Endodermal cell (in vitro differentiated cells): ENCODE measurements at regions not wholly inside any gene's neighbourhood (a gene's known extent, or its start where the extent isn't known, plus 50 kb on each side); places are given as distances from the start of the nearest gene placed in this dataset.

Experiments used
- DNase-seq: peaks from one replicate; pipeline ENCODE4 v3.0.0-alpha.2; 2017
- H3K27ac ChIP-seq: 2 replicates; pipeline ENCODE4 v1.5.1; 2013; ENCODE audit warnings: mild to moderate bottlenecking, low read depth, low read length, moderate library complexity
- H3K27me3 ChIP-seq: 2 replicates; pipeline ENCODE4 v1.6.1; 2013; ENCODE audit warnings: mild to moderate bottlenecking, low read length, moderate library complexity; ENCODE audit not compliant: insufficient read depth, control insufficient read depth, poor library complexity, severe bottlenecking
- H3K36me3 ChIP-seq: 2 replicates; pipeline ENCODE4 v1.7.0; 2013; ENCODE audit warnings: mild to moderate bottlenecking, low read length, moderate library complexity; ENCODE audit not compliant: control insufficient read depth, insufficient read depth
- H3K4me1 ChIP-seq: one replicate; pipeline ENCODE4 v1.7.0; 2013; ENCODE audit warnings: low read length; ENCODE audit not compliant: control insufficient read depth, insufficient read depth
- H3K4me3 ChIP-seq: 2 replicates; pipeline ENCODE4 v1.5.1; 2013; ENCODE audit warnings: mild to moderate bottlenecking, low read length, moderate library complexity
- H3K9ac ChIP-seq: 2 replicates; pipeline ENCODE4 v1.6.1; 2013; ENCODE audit warnings: mild to moderate bottlenecking, low read length, moderate library complexity; ENCODE audit not compliant: poor library complexity, severe bottlenecking; ENCODE audit errors: extremely low read depth
- H3K9me3 ChIP-seq: 2 replicates; pipeline ENCODE4 v1.6.1; 2013; ENCODE audit warnings: mild to moderate bottlenecking, low read length, moderate library complexity; ENCODE audit not compliant: control insufficient read depth
- H3K27ac Mint-ChIP-seq: 2 replicates; pipeline ENCODE4 v1.8.0; 2020; ENCODE audit warnings: mixed read lengths
- H3K27me3 Mint-ChIP-seq: 2 replicates; pipeline ENCODE4 v1.8.0; 2021; ENCODE audit warnings: mild to moderate bottlenecking, mixed read lengths; ENCODE audit not compliant: insufficient read depth
- H3K36me3 Mint-ChIP-seq: 2 replicates; pipeline ENCODE4 v1.8.0; 2020; ENCODE audit warnings: low read depth, mixed read lengths
- H3K4me1 Mint-ChIP-seq: 2 replicates; pipeline ENCODE4 v1.8.0; 2020; ENCODE audit warnings: mixed read lengths
- H3K4me3 Mint-ChIP-seq: 2 replicates; pipeline ENCODE4 v1.8.0; 2020; ENCODE audit warnings: mild to moderate bottlenecking, moderate library complexity, mixed read lengths
- H3K9me3 Mint-ChIP-seq: 2 replicates; pipeline ENCODE4 v1.8.0; 2020; ENCODE audit warnings: mild to moderate bottlenecking, mixed read lengths
- WGBS, 2 experiments: methylation state at CpG; one replicate each; pipeline versions ENCODE4 v1.1.5 to v1.1.7; 2013; ENCODE audit warnings: missing lambda C conversion rate in 2 of 2, mixed read lengths in 1 of 2; ENCODE audit not compliant: insufficient coverage in 1 of 2, insufficient read length in 1 of 2; 5-methylcytosine and 5-hydroxymethylcytosine counted together
- TF ChIP-seq, protein P1 (sequence below): fragments of 200-600 bp; sonication (generic); conservative IDR thresholded peaks from 2 replicates; pipeline ENCODE4 v1.5.0; 2021; ENCODE audit warnings: antibody characterized with exemption, mild to moderate bottlenecking

DNA sequence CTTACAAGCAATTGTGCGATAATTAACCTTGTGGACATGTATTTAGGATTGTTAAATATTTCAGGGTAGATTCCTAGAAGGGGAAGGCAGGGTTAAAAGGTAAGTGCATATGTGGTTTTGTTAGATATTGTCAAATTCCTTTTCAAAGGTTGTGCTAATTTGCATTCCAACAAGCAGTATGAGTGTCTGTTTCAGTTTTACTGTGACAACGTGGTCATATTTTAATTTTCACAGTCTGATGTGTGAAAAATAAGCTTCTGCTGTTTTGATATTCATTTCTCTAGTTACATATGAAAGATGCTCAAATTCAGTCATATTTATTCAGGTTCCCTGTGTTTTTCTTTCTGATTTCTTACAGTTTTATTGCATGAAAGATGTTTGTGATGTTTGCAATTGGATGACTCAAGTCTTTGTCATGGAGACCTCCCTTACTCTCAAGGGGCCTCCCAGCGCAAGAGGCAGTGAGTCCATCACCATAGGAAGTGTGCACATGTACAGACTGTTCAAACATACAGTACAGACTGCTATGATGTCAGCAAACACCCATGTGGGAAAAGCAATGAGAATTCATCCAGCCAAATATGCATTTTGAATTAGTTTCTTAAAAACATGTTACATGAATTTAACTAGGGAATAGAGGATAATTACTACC, 310.8 kb downstream of the GALR1 start:
- no peaks in the 10 kb centered on the region for H3K27me3 ChIP-seq
- TF ChIP-seq, protein P1, sequence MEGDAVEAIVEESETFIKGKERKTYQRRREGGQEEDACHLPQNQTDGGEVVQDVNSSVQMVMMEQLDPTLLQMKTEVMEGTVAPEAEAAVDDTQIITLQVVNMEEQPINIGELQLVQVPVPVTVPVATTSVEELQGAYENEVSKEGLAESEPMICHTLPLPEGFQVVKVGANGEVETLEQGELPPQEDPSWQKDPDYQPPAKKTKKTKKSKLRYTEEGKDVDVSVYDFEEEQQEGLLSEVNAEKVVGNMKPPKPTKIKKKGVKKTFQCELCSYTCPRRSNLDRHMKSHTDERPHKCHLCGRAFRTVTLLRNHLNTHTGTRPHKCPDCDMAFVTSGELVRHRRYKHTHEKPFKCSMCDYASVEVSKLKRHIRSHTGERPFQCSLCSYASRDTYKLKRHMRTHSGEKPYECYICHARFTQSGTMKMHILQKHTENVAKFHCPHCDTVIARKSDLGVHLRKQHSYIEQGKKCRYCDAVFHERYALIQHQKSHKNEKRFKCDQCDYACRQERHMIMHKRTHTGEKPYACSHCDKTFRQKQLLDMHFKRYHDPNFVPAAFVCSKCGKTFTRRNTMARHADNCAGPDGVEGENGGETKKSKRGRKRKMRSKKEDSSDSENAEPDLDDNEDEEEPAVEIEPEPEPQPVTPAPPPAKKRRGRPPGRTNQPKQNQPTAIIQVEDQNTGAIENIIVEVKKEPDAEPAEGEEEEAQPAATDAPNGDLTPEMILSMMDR, result no peak
- no peak for DNase-seq
- H3K27ac Mint-ChIP-seq, result no peak overlapping the region
- no peak overlapping the region for H3K4me3 ChIP-seq
- no peaks in the 10 kb centered on the region for H3K4me1 ChIP-seq
- H3K4me1 Mint-ChIP-seq, result no peaks in the 10 kb centered on the region
- no peaks in the 10 kb centered on the region for H3K27me3 Mint-ChIP-seq
- no peak overlapping the region for H3K9ac ChIP-seq
- H3K27ac ChIP-seq, result no peak overlapping the region
- no peaks in the 10 kb centered on the region for H3K36me3 Mint-ChIP-seq
- H3K36me3 ChIP-seq, result no peaks in the 10 kb centered on the region
- H3K9me3 ChIP-seq, result no peaks in the 10 kb centered on the region
- H3K4me3 Mint-ChIP-seq, result no peak overlapping the region
- no peaks in the 10 kb centered on the region for H3K9me3 Mint-ChIP-seq
- WGBS, 2 experiments, result 90% methylated on average over 3 of the region's 3 CpGs; no CpG with 5 or more reads in 1 of the 2 experiments

DNA sequence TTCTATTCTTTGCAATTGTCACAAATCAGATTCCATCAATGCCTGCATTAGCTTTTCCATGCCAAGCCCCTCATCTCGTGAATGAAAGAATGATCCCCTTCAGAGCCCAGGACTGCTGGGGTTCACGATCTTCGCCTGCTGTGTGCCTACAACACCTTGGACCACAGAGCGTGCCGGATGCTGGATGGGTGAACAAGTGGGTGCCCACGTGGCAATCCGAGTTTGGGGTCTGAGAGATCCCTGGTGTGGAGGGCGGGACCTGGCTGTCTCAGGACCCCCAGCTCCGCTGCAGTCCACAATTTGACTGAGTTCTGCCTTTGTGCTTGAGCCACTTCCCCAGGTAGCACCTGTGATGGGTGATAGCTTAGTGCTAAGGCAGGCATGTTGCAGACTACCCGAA, 317.0 kb downstream of the GALR1 start:
- H3K4me1 ChIP-seq, result no peaks in the 10 kb centered on the region
- no peaks in the 10 kb centered on the region for H3K27me3 ChIP-seq
- no peak overlapping the region for H3K27ac Mint-ChIP-seq
- WGBS, 2 experiments, result 93 to 100% methylated on average over 4 to 10 of the region's 10 CpGs
- no peak overlapping the region for H3K27ac ChIP-seq
- H3K4me3 ChIP-seq, result no peak overlapping the region
- H3K9me3 Mint-ChIP-seq, result peaks cover 36% of the 10 kb centered on the region
- DNase-seq, result no peak
- H3K36me3 Mint-ChIP-seq, result peaks cover 12% of the 10 kb centered on the region
- TF ChIP-seq, protein P1, result no peak
- H3K27me3 Mint-ChIP-seq, result no peaks in the 10 kb centered on the region
- H3K9ac ChIP-seq, result no peak overlapping the region
- peaks cover 25% of the 10 kb centered on the region for H3K9me3 ChIP-seq
- no peak overlapping the region for H3K4me3 Mint-ChIP-seq
- no peaks in the 10 kb centered on the region for H3K4me1 Mint-ChIP-seq
- H3K36me3 ChIP-seq, result no peaks in the 10 kb centered on the region

DNA sequence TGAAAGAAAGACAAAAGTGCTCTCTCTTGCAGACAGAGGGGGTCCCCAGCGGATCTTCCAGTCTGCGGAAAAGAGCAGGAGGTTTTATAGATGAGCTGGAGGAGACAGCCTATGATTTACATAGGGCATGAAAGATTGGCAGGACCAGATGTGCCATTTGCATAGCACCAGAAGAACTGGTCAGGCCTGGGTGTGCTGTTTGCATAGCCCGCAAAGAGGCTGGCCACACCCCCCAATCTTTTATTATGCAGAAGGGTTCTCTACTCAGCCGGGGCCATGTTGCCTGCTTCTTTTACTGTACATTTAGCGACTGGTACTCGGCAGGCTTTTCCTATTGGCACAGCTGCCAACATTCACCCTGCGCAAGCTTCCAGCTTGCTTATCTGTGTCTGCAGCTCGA, 317.6 kb downstream of the GALR1 start:
- peaks cover 36% of the 10 kb centered on the region for H3K9me3 Mint-ChIP-seq
- no peaks in the 10 kb centered on the region for H3K4me1 ChIP-seq
- H3K27me3 Mint-ChIP-seq, result no peaks in the 10 kb centered on the region
- no peaks in the 10 kb centered on the region for H3K36me3 ChIP-seq
- WGBS, 2 experiments, result 89 to 93% methylated on average over 5 to 8 of the region's 8 CpGs
- H3K4me1 Mint-ChIP-seq, result no peaks in the 10 kb centered on the region
- H3K27me3 ChIP-seq, result no peaks in the 10 kb centered on the region
- no peak overlapping the region for H3K4me3 ChIP-seq
- H3K27ac Mint-ChIP-seq, result no peak overlapping the region
- DNase-seq, result no peak
- TF ChIP-seq, protein P1, result no peak
- peaks cover 15% of the 10 kb centered on the region for H3K36me3 Mint-ChIP-seq
- H3K4me3 Mint-ChIP-seq, result no peak overlapping the region
- H3K27ac ChIP-seq, result no peak overlapping the region
- H3K9me3 ChIP-seq, result peaks cover 25% of the 10 kb centered on the region
- H3K9ac ChIP-seq, result no peak overlapping the region
